ENCODE measurements at regions not wholly inside any gene's neighbourhood (a gene's known extent, or its start where the extent isn't known, plus 50 kb on each side); places are given as distances from the start of the nearest gene placed in this dataset.

DNA sequence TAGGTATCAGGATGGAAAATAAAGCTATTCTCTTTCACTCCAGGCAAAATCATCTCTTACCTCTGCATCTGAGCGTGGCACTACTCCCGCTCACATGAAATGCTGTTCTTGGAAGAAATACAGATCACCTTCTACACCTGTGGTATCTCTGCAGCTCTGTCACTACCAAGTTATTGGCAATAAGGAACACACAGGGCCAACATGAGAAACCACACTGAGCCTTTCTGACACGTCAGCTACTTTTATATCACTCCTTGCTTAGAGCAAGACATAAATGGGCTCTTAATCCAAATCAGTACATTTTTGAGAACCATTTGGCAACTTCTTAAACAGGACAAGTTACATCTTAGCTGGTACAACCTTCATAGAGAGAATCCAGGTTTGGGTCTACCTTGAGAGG lies 101.8 kb upstream of the GUCY1A1 start:
- H3K9me2 ChIP-seq (replicated peaks; ENCODE audit: insufficient read depth, low read length), result no peaks in the 10 kb centered on the region
- no peak overlapping the region for H3K4me3 ChIP-seq (ENCODE audit: low read length)
- no peak overlapping the region for H2AFZ ChIP-seq (ENCODE audit: low read length)
- no peaks in the 10 kb centered on the region for H3K4me1 ChIP-seq (ENCODE audit: low read length)
- no peaks in the 10 kb centered on the region for H3K27me3 ChIP-seq (replicated peaks; ENCODE audit: insufficient read depth, low read length)
- no peak overlapping the region for H3K27ac ChIP-seq (ENCODE audit: low read length)
- H3F3A ChIP-seq (ENCODE audit: insufficient read depth, low read length), result no peaks in the 10 kb centered on the region
- no peaks in the 10 kb centered on the region for H3K79me2 ChIP-seq (ENCODE audit: low read length)
- no peak overlapping the region for H3K4me2 ChIP-seq (ENCODE audit: low read depth, low read length)
- DNase-seq, result no peak
- H3K9me3 ChIP-seq (replicated peaks; ENCODE audit: insufficient read depth, low read length), result no peaks in the 10 kb centered on the region
- TF ChIP-seq EZH2phosphoT487 (IDR thresholded peaks at IDR 0.05; ENCODE audit: low read length) (no peak), EZH2 (optimal IDR thresholded peaks at IDR 0.05; ENCODE audit: low read depth, low read length) (no peak)
- TF ChIP-seq, protein P1, sequence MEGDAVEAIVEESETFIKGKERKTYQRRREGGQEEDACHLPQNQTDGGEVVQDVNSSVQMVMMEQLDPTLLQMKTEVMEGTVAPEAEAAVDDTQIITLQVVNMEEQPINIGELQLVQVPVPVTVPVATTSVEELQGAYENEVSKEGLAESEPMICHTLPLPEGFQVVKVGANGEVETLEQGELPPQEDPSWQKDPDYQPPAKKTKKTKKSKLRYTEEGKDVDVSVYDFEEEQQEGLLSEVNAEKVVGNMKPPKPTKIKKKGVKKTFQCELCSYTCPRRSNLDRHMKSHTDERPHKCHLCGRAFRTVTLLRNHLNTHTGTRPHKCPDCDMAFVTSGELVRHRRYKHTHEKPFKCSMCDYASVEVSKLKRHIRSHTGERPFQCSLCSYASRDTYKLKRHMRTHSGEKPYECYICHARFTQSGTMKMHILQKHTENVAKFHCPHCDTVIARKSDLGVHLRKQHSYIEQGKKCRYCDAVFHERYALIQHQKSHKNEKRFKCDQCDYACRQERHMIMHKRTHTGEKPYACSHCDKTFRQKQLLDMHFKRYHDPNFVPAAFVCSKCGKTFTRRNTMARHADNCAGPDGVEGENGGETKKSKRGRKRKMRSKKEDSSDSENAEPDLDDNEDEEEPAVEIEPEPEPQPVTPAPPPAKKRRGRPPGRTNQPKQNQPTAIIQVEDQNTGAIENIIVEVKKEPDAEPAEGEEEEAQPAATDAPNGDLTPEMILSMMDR (IDR thresholded peaks at IDR 0.05; ENCODE audit: low read length), result no peak
- H3K9ac ChIP-seq (ENCODE audit: low read length), result no peak overlapping the region
- H4K20me1 ChIP-seq (ENCODE audit: insufficient read depth, low read length), result no peaks in the 10 kb centered on the region
- H3K36me3 ChIP-seq (replicated peaks; ENCODE audit: insufficient read depth, low read length), result no peaks in the 10 kb centered on the region

GRCh38 chr4:155564086-155564485 lies 102.6 kb upstream of the GUCY1A1 start:
- no peak overlapping the region for H3K4me2 ChIP-seq (ENCODE audit: low read depth, low read length)
- H3K9ac ChIP-seq (ENCODE audit: low read length), result no peak overlapping the region
- no peak overlapping the region for H3K4me3 ChIP-seq (ENCODE audit: low read length)
- H4K20me1 ChIP-seq (ENCODE audit: insufficient read depth, low read length), result no peaks in the 10 kb centered on the region
- TF ChIP-seq EZH2 (optimal IDR thresholded peaks at IDR 0.05; ENCODE audit: low read depth, low read length) (no peak), EZH2phosphoT487 (IDR thresholded peaks at IDR 0.05; ENCODE audit: low read length) (no peak)
- TF ChIP-seq, protein P1 (IDR thresholded peaks at IDR 0.05; ENCODE audit: low read length), result no peak
- H3K27me3 ChIP-seq (replicated peaks; ENCODE audit: insufficient read depth, low read length), result no peaks in the 10 kb centered on the region
- H3K4me1 ChIP-seq (ENCODE audit: low read length), result no peaks in the 10 kb centered on the region
- no peaks in the 10 kb centered on the region for H3K36me3 ChIP-seq (replicated peaks; ENCODE audit: insufficient read depth, low read length)
- no peak overlapping the region for H2AFZ ChIP-seq (ENCODE audit: low read length)
- no peaks in the 10 kb centered on the region for H3K9me2 ChIP-seq (replicated peaks; ENCODE audit: insufficient read depth, low read length)
- no peak for DNase-seq
- no peaks in the 10 kb centered on the region for H3K9me3 ChIP-seq (replicated peaks; ENCODE audit: insufficient read depth, low read length)
- no peaks in the 10 kb centered on the region for H3F3A ChIP-seq (ENCODE audit: insufficient read depth, low read length)
- no peaks in the 10 kb centered on the region for H3K79me2 ChIP-seq (ENCODE audit: low read length)
- no peak overlapping the region for H3K27ac ChIP-seq (ENCODE audit: low read length)

- Histone ChIP-seq H3K9ac (ENCODE audit: low read length) (no peak overlapping the region), H3K4me2 (ENCODE audit: low read depth, low read length) (no peak overlapping the region), H3K79me2 (ENCODE audit: low read length) (no peaks in the 10 kb centered on the region), H3K27ac (ENCODE audit: low read length) (no peak overlapping the region), H3K36me3 (replicated peaks; ENCODE audit: insufficient read depth, low read length) (no peaks in the 10 kb centered on the region), H4K20me1 (ENCODE audit: insufficient read depth, low read length) (no peaks in the 10 kb centered on the region), H3K4me1 (ENCODE audit: low read length) (no peaks in the 10 kb centered on the region), H3K27me3 (replicated peaks; ENCODE audit: insufficient read depth, low read length) (no peaks in the 10 kb centered on the region), H2AFZ (ENCODE audit: low read length) (no peak overlapping the region), H3K9me3 (replicated peaks; ENCODE audit: insufficient read depth, low read length) (no peaks in the 10 kb centered on the region), H3F3A (ENCODE audit: insufficient read depth, low read length) (no peaks in the 10 kb centered on the region), H3K4me3 (ENCODE audit: low read length) (no peak overlapping the region), H3K9me2 (replicated peaks; ENCODE audit: insufficient read depth, low read length) (no peaks in the 10 kb centered on the region)
- no peak for DNase-seq
- TF ChIP-seq EZH2 (optimal IDR thresholded peaks at IDR 0.05; ENCODE audit: low read depth, low read length) (no peak), EZH2phosphoT487 (IDR thresholded peaks at IDR 0.05; ENCODE audit: low read length) (no peak)
- TF ChIP-seq, protein P1 (IDR thresholded peaks at IDR 0.05; ENCODE audit: low read length), result no peak
Measured at GRCh38 chr4:155559915-155560314, 106.7 kb upstream of the GUCY1A1 start.
